ENCODE measurements at regions not wholly inside any gene's neighbourhood (a gene's known extent, or its start where the extent isn't known, plus 50 kb on each side); places are given as distances from the start of the nearest gene placed in this dataset.

GRCh38 chr18:41543815-41544214 is 411.2 kb upstream of the PIK3C3 start:
- TF ChIP-seq RBBP5 (conservative IDR thresholded peaks at IDR 0.05) (no peak), JUNB (IDR thresholded peaks at IDR 0.05) (no peak), BCL11A (IDR thresholded peaks at IDR 0.05; ENCODE audit: low read depth, low read length) (no peak)

All from GM12878 (cell line).